OCI-LY7 (cell line): ENCODE measurements at regions not wholly inside any gene's neighbourhood (a gene's known extent, or its start where the extent isn't known, plus 50 kb on each side); places are given as distances from the start of the nearest gene placed in this dataset.

Source experiments
- BruUV-seq: library from RNA; stranded (reverse); fragments of 400-500 nt; replicated peaks from 2 replicates; lab custom pipeline; 2021; lab: Mats Ljungman, UMichigan
- CTCF ChIA-PET: fragments of 300-600 bp; sonication (Branson Sonifier 250); formaldehyde crosslinking; loops from one replicate; lab custom pipeline; 2022; ENCODE audit warnings: antibody characterized with exemption; ENCODE audit not compliant: unreplicated experiment; lab: Charles Lee
- POLR2A ChIA-PET: fragments of 300-600 bp; sonication (Branson Sonifier 250); formaldehyde crosslinking; loops from one replicate; lab custom pipeline; 2022; ENCODE audit warnings: antibody characterized with exemption; lab: Charles Lee
- DNase-seq: peaks from one replicate; pipeline ENCODE4 v3.0.0-alpha.2; 2015; ENCODE audit warnings: low spot score
- H2AFZ ChIP-seq: fragments of 200-600 bp; sonication (generic), shearing (Covaris generic); 2 replicates; pipeline ENCODE4 v1.6.1; 2014; ENCODE audit warnings: mild to moderate bottlenecking, antibody characterized with exemption, low read length, moderate library complexity
- H3K27ac ChIP-seq: fragments of 200-600 bp; sonication (generic); 2 replicates; pipeline ENCODE4 v1.5.1; 2014; ENCODE audit warnings: mixed run types, low read depth, mild to moderate bottlenecking, moderate library complexity, low read length, inconsistent platforms; ENCODE audit not compliant: poor library complexity, severe bottlenecking
- H3K36me3 ChIP-seq: fragments of 200-600 bp; sonication (generic); 2 replicates; pipeline ENCODE4 v1.6.1; 2014; ENCODE audit warnings: mild to moderate bottlenecking, antibody characterized with exemption, low read length, moderate library complexity, mixed read lengths; ENCODE audit not compliant: insufficient read depth
- H3K4me1 ChIP-seq: fragments of 200-600 bp; sonication (generic); 2 replicates; pipeline ENCODE4 v1.5.1; 2014; ENCODE audit warnings: mild to moderate bottlenecking, low read length; ENCODE audit not compliant: insufficient read depth, poor library complexity, severe bottlenecking
- H3K4me2 ChIP-seq: fragments of 200-600 bp; sonication (generic); 2 replicates; pipeline ENCODE4 v1.6.1; 2014; ENCODE audit warnings: mild to moderate bottlenecking, low read length
- H3K4me3 ChIP-seq: fragments of 200-600 bp; sonication (generic); 2 replicates; pipeline ENCODE4 v1.5.1; 2014; ENCODE audit warnings: mild to moderate bottlenecking, low read depth, low read length; ENCODE audit not compliant: poor library complexity, severe bottlenecking
- H3K79me2 ChIP-seq: fragments of 200-600 bp; sonication (generic); 2 replicates; pipeline ENCODE4 v1.6.1; 2016; ENCODE audit warnings: low read depth, mild to moderate bottlenecking, low read length, moderate library complexity, mixed read lengths; ENCODE audit not compliant: insufficient read depth
- H3K9me2 ChIP-seq: fragments of 200-600 bp; sonication (generic); 2 replicates; pipeline ENCODE4 v1.6.1; 2016; ENCODE audit warnings: mild to moderate bottlenecking, low read length, mixed read lengths; ENCODE audit not compliant: insufficient read depth
- H3K9me3 ChIP-seq: fragments of 200-600 bp; sonication (generic); 2 replicates; pipeline ENCODE4 v1.6.1; 2014; ENCODE audit warnings: mild to moderate bottlenecking, mixed run types, low read length, mixed read lengths
- H4K20me1 ChIP-seq: fragments of 200-600 bp; sonication (generic); 2 replicates; pipeline ENCODE4 v1.6.1; 2014; ENCODE audit warnings: mild to moderate bottlenecking, antibody characterized with exemption, low read length, moderate library complexity, mixed read lengths; ENCODE audit not compliant: insufficient read depth
- CTCF ChIP-seq: fragments of 200-600 bp; sonication (generic); conservative IDR thresholded peaks from 2 replicates; pipeline ENCODE4 v1.5.1; 2014; ENCODE audit warnings: mild to moderate bottlenecking, antibody characterized with exemption, low read length, moderate library complexity, mixed read lengths
- EZH2phosphoT487 ChIP-seq: fragments of 200-600 bp; sonication (generic); IDR thresholded peaks from 2 replicates; pipeline ENCODE4 v1.6.1; 2018; ENCODE audit warnings: low read depth, borderline replicate concordance, mild to moderate bottlenecking, mixed run types, antibody characterized with exemption, low read length, moderate library complexity, mixed read lengths
- intact Hi-C: fragments of 100-400 bp; cut with micrococcal nuclease; formaldehyde crosslinking; loops from one replicate; pipeline ENCODE4 v1.10.0; 2022; ENCODE audit not compliant: unreplicated experiment

DNA sequence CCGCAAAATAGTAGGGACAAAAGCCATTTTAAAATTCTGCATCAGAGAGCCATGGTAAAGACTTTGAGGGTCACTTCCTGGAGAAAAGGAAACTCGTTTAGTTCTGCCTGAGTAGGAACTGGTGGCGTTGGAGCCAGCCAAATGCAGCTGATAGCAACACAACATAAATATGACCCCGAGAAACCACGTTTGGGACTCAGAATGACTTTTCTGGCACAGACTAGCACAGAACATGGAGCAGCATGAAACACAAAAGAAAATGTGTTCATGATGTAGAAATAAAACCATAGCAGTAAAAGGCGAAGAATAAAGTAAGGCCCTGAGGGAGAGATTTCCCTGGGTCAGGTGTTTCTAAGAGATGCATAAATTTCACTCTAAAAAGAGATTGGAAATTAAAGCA is 149.2 kb upstream of the KLHL29 start:
- Histone ChIP-seq H3K27ac (no peak overlapping the region), H3K4me1 (no peaks in the 10 kb centered on the region), H4K20me1 (no peaks in the 10 kb centered on the region), H3K79me2 (no peaks in the 10 kb centered on the region), H3K36me3 (no peaks in the 10 kb centered on the region), H3K9me2 (no peaks in the 10 kb centered on the region), H3K4me3 (no peak overlapping the region), H3K4me2 (no peak overlapping the region), H3K9me3 (no peaks in the 10 kb centered on the region), H2AFZ (no peak overlapping the region)
- no peak for DNase-seq
- TF ChIP-seq EZH2phosphoT487 (no peak), CTCF (no peak)
- intact Hi-C loops, result no loop called here
- ChIA-PET POLR2A (no interaction called here), CTCF (no interaction called here)
- no TSS peak for BruUV-seq

DNA sequence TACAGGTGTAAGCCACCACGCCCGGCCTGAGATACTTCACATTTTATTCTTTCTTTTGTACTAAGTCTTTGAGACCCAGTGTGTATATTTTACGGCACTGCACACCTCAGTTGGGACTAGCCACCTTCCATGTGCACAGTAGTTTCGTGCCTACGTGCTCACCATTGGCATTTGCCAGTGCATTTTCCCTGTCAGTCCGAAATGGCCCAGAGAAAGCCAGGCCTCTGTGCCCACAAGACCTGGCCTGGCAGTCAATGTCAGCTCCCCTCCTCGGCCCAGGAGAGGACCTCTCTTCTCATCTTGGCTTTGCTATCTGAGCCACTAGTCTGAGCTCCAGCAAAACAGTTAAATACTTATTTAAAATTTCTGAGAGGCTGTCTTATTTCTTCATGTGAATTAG is 147.8 kb upstream of the KLHL29 start:
- no peak for DNase-seq
- BruUV-seq, result no TSS peak
- TF ChIP-seq EZH2phosphoT487 (no peak), CTCF (no peak)
- H3K27ac ChIP-seq, result no peak overlapping the region
- H3K9me3 ChIP-seq, result no peaks in the 10 kb centered on the region
- intact Hi-C loops, result no loop called here
- no peaks in the 10 kb centered on the region for H4K20me1 ChIP-seq
- ChIA-PET POLR2A (no interaction called here), CTCF (no interaction called here)
- H3K4me2 ChIP-seq, result no peak overlapping the region
- no peak overlapping the region for H3K4me3 ChIP-seq
- no peaks in the 10 kb centered on the region for H3K79me2 ChIP-seq
- no peak overlapping the region for H2AFZ ChIP-seq
- no peaks in the 10 kb centered on the region for H3K9me2 ChIP-seq
- H3K4me1 ChIP-seq, result no peaks in the 10 kb centered on the region
- H3K36me3 ChIP-seq, result no peaks in the 10 kb centered on the region

DNA sequence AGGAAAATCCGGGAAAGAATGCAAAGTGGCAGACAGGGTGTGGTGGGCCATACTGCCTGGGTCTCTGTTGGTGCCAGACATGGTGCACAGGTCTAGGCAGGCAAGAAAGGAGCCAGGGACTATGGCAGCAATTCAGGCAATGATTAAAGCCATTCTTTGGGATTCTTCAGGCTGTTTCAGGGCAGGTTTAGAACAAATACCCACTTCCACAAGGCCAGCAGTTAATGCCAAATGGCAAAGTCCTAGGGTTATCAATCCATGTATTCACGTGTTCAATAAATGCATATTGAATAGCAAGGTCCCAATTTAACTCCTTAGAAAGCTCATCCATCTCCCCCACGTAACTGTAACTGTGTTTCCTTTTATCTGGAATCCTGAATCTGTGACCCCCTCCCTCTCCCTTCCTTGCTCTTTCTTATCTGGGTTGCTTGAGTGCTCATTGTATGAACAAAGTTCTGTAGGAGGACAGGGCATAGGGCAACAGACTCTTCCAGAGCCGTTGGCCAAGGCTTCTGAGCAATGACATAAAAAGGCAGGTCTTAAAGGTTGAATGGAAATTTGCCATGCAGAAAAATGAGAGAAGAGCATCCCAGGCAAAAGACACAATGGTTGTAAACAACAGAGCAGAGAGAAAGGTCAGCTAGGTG is 146.8 kb upstream of the KLHL29 start:
- POLR2A ChIA-PET, result no interaction called here
- CTCF ChIA-PET, result no interaction called here
- Histone ChIP-seq H2AFZ (no peak overlapping the region), H3K36me3 (no peaks in the 10 kb centered on the region), H3K9me3 (no peaks in the 10 kb centered on the region), H4K20me1 (no peaks in the 10 kb centered on the region), H3K4me3 (no peak overlapping the region), H3K27ac (no peak overlapping the region), H3K9me2 (no peaks in the 10 kb centered on the region), H3K4me2 (no peak overlapping the region), H3K4me1 (no peaks in the 10 kb centered on the region), H3K79me2 (no peaks in the 10 kb centered on the region)
- no TSS peak for BruUV-seq
- TF ChIP-seq EZH2phosphoT487 (no peak), CTCF (no peak)
- DNase-seq, result no peak
- intact Hi-C loops, result no loop called here
